ENCODE measurements at regions not wholly inside any gene's neighbourhood (a gene's known extent, or its start where the extent isn't known, plus 50 kb on each side); places are given as distances from the start of the nearest gene placed in this dataset.

DNA sequence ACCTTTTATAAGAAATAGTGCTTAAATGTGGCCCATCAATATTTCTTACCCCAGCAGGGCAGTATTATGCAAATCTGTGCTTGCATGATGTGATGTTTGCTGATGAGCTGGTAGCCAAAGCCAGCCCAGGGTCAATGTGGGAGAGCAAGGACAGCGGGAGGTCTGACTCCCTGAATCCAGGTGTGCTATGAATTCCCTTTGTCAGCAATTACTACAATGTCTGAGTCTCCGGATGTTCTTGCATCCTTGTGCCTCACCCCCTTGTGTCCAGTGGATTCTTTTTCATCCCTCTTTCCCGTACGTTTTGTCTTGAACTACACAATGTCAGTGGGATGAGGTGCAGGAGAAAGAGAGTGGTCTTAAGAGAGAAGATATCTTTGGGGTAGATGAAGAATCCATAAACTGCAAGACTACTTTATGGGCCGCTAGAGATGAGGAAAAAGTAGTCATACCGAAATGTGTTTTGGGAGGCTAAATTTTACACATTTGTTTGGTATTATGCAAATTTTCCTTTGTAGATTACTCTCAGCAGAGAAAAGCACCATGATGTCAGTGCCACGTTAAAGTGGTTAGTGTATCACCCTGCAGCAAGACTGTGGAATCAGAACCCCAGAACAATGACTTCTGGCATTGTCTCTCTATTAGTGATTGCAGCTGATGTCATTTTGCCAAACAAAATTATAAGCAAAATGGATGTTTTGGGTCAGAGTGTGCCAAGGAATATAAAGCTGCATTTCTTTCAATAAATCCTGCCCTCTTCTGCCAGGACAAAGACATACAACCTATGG lies 53.5 kb upstream of the TSHZ3 start:
- no peak for DNase-seq (ENCODE audit: low spot score)

DNA sequence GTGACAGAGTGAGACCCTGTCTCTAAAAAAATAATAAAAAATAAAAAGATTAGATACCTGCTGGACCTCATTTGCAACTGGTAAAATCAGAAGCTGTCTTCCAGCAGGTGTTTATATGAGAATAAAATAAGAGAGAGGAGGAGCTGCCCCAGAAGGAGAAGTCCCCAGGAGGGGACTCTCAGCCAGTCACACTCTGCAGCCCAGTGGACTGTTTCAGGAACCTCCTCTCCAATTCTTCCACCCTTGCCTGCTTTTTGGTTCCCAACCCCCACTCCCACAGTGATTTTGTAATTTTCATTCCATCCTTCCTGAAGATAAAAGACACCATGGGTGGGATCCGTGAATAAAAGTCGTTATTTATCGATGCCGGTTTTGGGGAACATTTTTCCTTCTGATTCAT lies 56.9 kb upstream of the TSHZ3 start:
- DNase-seq (ENCODE audit: low spot score), result no peak

DNA sequence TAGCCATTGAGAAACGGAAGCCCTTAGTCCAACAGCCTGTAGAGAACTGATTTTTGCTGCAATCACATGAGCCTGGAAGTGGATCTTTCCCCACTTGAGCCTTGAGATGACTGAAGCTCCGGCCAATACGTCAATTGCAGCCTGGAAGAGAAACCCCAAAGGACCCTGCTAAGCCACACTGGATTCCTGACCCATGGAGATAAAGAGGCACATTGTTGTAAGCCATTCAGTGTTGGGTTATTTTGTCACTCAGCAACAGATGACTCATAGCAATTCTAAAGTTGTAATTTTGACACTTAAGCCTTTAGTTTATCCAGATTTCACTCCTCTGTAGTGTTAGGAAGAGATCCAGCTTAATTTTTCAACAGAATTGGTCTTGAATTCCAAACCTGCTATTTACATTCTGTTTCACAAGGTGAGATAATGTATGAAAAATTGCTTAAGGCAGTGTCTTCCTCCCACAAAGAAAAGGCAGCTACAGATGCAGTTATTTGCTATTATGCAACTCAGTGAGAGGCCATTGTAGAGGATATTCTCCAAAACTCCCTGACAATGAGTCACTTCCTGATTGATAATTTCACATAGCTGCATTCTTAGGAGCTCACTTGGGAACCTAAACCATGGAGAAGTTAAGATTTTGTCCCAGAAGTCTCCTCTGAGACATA lies 59.4 kb upstream of the TSHZ3 start:
- DNase-seq (ENCODE audit: low spot score), result no peak

DNA sequence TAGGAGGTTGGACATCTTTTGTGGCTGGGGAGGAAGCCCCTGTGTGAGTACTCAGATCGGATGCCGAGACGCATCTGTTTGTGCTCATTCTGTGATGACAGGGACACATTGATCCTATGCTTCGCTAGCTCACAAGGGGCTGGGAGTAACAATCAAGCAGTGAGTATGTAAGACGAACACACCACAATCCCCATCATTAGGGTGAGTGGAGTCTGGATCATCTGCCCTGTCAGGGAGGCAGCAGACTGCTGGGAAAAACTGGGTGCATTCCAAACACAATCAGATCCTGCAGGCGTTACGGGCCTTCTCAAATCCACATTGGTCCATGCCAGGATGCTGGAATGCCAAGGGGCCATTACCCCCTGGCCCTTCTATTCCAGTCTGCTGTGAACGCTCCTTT lies 64.1 kb upstream of the TSHZ3 start:
- DNase-seq (ENCODE audit: low spot score), result no peak

GRCh38 chr19:31415322-31415721 lies 66.1 kb upstream of the TSHZ3 start:
- no peak for DNase-seq (ENCODE audit: low spot score)

- no peak for DNase-seq (ENCODE audit: low spot score)
Measured at GRCh38 chr19:31416548-31416947, 67.3 kb upstream of the TSHZ3 start.

GRCh38 chr19:31418055-31418454 lies 68.8 kb upstream of the TSHZ3 start:
- DNase-seq (ENCODE audit: low spot score), result no peak

- DNase-seq (ENCODE audit: low spot score), result no peak
Measured at GRCh38 chr19:31418692-31419430, 69.6 kb upstream of the TSHZ3 start.

- DNase-seq (ENCODE audit: low spot score), result no peak
Measured at GRCh38 chr19:31419871-31420445, 70.7 kb upstream of the TSHZ3 start.

DNA sequence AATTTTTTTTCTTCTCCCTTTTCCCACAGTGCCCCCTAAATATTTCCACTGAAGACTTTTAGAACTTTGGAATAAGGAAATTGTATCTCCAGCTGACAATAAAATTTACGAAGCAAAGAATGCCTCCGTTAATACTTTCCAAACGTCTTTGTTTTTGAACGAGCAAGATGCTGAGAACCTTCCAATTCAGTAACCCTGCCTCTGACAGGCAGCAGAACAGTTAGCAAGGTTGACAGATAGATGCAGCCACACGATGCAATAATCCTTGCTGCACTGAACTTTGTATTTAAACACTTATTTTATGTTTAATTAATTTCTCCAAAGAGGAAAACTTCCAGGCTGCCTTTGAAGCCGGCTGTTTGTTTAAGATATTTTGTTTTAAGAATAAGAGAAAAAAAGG lies 71.8 kb upstream of the TSHZ3 start:
- DNase-seq (ENCODE audit: low spot score), result no peak

GRCh38 chr19:31421856-31422255 lies 72.6 kb upstream of the TSHZ3 start:
- DNase-seq (ENCODE audit: low spot score), result no peak

DNA sequence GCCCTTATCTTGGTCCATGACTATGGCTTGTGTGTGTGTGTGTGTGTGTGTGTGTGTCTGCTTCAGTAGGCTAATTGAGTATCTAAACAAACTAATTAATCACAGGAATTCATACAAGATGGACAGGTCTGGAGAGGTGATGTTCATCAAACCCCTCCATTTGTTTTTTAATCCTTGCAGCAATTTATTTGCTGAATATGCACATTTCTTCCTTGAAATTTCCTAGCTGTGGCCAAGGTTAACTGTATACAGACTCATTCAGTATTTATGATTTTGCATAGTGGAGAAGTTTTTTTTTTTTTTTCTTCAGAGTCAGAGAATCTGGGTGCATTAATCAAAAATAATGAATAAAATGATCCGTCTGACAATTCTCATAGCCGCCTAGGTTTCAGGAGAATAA lies 74.7 kb upstream of the TSHZ3 start:
- no peak for DNase-seq (ENCODE audit: low spot score)

- DNase-seq (ENCODE audit: low spot score), result no peak
Measured at GRCh38 chr19:31424861-31425620, 75.8 kb upstream of the TSHZ3 start.

DNA sequence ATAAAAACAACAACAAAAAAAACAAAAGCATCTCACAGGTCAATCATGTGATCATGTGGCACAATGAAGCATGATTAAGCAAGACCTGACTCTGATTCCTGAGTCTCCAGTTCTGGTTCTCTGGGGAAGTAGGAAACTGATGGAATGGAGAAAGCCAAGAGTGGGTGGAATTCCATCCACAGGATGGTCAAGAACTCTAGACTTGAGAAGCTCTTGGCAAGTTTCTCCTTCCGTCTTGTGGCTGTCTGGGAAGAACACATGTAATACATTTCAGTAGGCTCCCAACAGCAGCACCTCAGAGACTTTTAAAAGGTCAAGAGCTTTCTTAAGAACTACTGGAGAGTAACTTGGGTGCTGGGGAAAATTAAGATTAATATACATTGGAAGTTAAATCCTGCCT lies 78.6 kb upstream of the TSHZ3 start:
- no peak for DNase-seq (ENCODE audit: low spot score)

DNA sequence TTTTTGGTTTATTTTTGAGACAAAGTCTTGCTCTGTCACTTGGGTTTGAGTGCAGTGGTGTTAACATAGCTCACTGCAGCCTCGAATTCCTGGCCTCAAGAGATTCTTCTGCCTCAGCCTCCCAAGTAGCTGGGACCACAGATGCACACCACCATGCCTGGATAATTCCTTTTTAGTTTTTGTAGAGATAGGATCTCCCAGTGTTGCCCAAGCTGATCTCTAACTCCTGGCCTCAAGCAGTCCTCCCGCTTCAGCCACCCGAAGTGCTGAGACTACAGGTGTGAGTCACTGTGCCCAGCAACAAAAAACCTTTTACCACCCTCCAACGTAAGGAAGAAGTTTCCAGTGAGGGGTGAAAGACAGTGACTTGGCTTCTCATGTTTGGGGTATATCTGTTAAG lies 81.1 kb upstream of the TSHZ3 start:
- no peak for DNase-seq (ENCODE audit: low spot score)

- DNase-seq (ENCODE audit: low spot score), result no peak
Measured at GRCh38 chr19:31432201-31432810, 83.1 kb upstream of the TSHZ3 start.

GRCh38 chr19:31436121-31436776 lies 87.0 kb upstream of the TSHZ3 start:
- DNase-seq (ENCODE audit: low spot score), result no peak

DNA sequence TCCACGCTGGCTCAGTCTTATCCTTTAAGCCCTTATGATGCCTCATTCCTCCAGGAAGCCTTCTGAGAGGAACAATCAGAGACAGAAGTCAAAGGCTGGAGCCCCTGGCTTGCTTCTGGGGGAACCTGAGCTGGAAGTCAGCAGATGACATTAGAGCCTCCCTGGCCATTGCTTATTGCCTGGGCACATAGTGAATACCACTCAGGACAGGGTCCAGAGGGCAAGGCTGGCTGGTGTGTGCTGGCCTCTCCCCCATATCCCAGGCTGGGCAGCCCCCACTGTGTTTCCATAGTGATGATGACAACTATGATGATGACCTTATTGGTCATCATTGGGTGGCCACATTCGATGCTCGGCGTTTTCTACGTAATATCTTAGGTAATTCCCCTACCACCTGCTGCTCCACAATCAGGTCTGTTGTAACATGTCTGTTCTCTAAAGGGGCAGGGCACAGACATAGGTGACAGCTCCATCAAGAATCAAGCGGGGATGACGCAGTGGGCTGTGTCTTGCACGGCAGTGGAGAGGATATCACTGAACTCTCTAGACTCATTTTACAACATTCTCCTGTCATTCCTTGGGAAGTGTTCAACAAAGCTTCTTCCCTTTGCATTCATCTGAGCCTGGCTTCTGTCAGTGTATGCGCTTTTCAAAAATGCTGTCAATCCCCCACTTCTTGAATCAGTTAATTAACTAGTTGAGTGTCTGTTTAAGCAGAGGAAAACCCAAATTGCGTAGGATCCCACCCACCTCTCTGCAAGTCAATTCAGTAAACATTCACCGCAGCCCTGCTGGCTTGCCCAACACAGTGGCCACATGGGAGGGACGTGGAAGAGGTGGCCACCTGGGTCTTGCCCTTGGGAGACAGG lies 89.4 kb upstream of the TSHZ3 start:
- no peak for DNase-seq (ENCODE audit: low spot score)

GRCh38 chr19:31439270-31439573 lies 90.0 kb upstream of the TSHZ3 start:
- no peak for DNase-seq (ENCODE audit: low spot score)

GRCh38 chr19:31444931-31445330 lies 95.7 kb upstream of the TSHZ3 start:
- DNase-seq (ENCODE audit: low spot score), result no peak
